ENCODE measurements at regions not wholly inside any gene's neighbourhood (a gene's known extent, or its start where the extent isn't known, plus 50 kb on each side); places are given as distances from the start of the nearest gene placed in this dataset.

DNA sequence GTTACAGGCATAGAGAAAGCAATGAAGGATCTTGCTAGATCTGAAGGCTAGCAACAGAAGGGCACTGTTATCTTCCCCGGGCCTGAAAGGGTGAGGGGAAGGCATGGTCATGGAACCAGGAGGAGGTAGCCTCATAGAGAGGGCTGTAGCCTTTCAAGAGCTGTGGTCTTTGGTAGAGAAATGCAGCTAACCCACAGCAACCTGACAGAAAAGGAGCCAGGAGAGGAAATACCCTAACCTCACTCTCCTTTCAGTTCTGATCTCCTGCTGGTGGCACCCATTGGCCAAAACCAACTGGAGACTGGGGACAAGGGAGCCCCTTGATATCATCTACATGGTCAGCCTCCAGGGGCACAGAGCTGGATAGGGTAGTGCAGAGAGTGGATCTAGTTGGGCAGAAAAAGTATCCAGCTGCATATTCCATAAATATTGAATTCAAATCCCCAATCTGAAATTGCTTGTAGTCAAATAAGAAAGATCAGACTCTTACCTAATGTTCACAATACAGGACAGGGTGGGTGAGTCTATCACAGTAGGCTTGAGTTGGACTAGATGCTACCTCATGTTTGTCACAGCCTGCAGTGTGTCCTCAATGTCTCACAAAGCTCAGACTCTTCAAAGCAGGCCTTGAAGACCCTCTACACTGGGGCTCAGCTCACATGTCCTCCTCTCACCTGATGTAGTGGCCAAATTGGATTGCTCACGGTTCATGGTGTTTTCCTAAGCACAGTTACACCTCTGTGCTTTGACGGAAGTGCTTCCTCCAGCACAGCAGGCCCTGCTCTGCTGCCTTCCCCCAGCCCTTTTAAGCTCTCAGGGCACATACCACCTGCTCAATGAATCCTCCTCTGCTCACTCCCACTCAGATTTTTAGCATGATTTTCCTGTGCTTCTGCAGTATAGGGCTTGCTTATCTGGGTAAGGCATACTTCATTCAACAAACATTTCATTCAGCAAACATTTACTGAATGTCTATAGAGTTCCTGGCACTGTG is 74.1 kb upstream of the JUN start:
- Histone ChIP-seq H3K4me1 (ENCODE audit: control insufficient read depth in 2 of 2, insufficient read depth in 1 of 2, low read depth in 1 of 2, low read length in 2 of 2) (peaks cover 2 to 16% of the 10 kb centered on the region in 2 donors), H2BK5ac (ENCODE audit: low read length) (no peak overlapping the region), H3K27ac (replicated peaks; ENCODE audit: low read length) (no peak overlapping the region), H3K9ac (ENCODE audit: low read depth, low read length, poor library complexity) (no peak overlapping the region), H3K14ac (ENCODE audit: low read length) (no peak overlapping the region), H4K91ac (ENCODE audit: low read depth, low read length, poor library complexity) (no peak overlapping the region), H3K4me3 (ENCODE audit: low read length in 2 of 2) (no peak overlapping the region), H2BK120ac (ENCODE audit: low read depth, low read length) (no peak overlapping the region), H3K18ac (ENCODE audit: low read length) (no peak overlapping the region), H3K23ac (ENCODE audit: low read depth, low read length, poor library complexity) (no peak overlapping the region), H2AFZ (ENCODE audit: low read length) (no peak overlapping the region), H3K4me2 (ENCODE audit: insufficient read depth, low read length, poor library complexity, severe bottlenecking) (no peak overlapping the region), H3K36me3 (replicated peaks in 1 of 2; ENCODE audit: control insufficient read depth in 2 of 2, insufficient read depth in 2 of 2, low read length in 2 of 2) (no peaks in the 10 kb centered on the region), H2BK12ac (ENCODE audit: low read length) (no peak overlapping the region), H2BK15ac (ENCODE audit: low read length) (no peak overlapping the region), H3K4ac (ENCODE audit: low read length) (no peak overlapping the region), H2AK5ac (ENCODE audit: low read depth, low read length) (no peak overlapping the region), H3K9me3 (replicated peaks in 1 of 2; ENCODE audit: control insufficient read depth in 2 of 2, insufficient read depth in 1 of 2, low read depth in 1 of 2, low read length in 2 of 2) (no peaks in the 10 kb centered on the region), H3K27me3 (ENCODE audit: control insufficient read depth in 3 of 3, insufficient read depth in 3 of 3, low read depth in 1 of 3, low read length in 3 of 3) (peaks cover 0 to 32% (median 0%) of the 10 kb centered on the region in 3 experiments), H3K79me1 (ENCODE audit: low read depth, low read length) (no peaks in the 10 kb centered on the region), H4K8ac (ENCODE audit: low read depth, low read length) (no peak overlapping the region)
- no peak for DNase-seq (ENCODE audit: low spot score)
- no CpG with 5 or more reads among the region's 3 CpGs for WGBS, 2 donors (ENCODE audit: extremely low coverage in 2 of 2, insufficient read length in 2 of 2, insufficient replicate concordance in 1 of 2)

DNA sequence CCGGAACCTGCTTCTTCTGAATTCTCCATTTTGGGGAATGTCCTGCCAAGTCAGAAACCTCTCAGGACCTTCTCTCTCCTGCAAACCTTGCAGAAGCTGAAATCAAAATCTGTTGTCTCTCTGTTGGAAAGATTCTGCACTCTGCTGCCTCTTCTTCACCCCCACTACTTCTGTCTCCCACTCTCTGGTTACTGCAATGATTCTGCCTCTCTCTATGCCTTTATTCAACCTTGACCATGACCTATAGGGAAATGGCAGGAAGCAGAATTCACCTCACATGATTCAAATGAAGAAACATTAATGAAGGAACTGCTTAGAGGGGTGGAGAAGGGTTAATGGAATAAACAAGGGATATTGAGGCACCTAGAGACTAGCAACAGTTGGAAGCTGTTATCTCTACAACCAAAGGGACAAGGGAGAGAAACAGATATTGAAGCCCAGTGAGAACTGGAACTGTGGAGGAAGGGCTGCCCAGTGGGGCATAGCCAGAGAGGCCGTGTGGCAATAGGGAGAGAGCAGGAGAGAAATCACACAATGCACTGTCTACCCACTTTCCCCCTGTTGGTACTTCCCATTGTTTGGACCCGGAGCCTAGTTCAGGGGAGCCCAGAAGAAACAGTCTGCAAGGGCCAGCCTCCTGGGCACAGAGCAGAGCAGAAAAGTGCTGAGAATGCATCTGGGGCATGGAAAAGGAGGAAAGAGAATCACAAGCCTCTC is 76.1 kb upstream of the JUN start:
- Histone ChIP-seq H3K14ac (ENCODE audit: low read length) (no peak overlapping the region), H2BK120ac (ENCODE audit: low read depth, low read length) (no peak overlapping the region), H2BK12ac (ENCODE audit: low read length) (no peak overlapping the region), H3K18ac (ENCODE audit: low read length) (no peak overlapping the region), H4K91ac (ENCODE audit: low read depth, low read length, poor library complexity) (no peak overlapping the region), H3K4me1 (ENCODE audit: control insufficient read depth in 2 of 2, insufficient read depth in 1 of 2, low read depth in 1 of 2, low read length in 2 of 2) (peaks cover 7 to 8% of the 10 kb centered on the region in 2 donors), H3K27me3 (ENCODE audit: control insufficient read depth in 3 of 3, insufficient read depth in 3 of 3, low read depth in 1 of 3, low read length in 3 of 3) (peaks cover 0 to 25% (median 0%) of the 10 kb centered on the region in 3 experiments), H2AFZ (ENCODE audit: low read length) (no peak overlapping the region), H3K79me1 (ENCODE audit: low read depth, low read length) (no peaks in the 10 kb centered on the region), H3K9me3 (replicated peaks in 1 of 2; ENCODE audit: control insufficient read depth in 2 of 2, insufficient read depth in 1 of 2, low read depth in 1 of 2, low read length in 2 of 2) (no peaks in the 10 kb centered on the region), H3K4me3 (ENCODE audit: low read length in 2 of 2) (no peak overlapping the region), H2BK15ac (ENCODE audit: low read length) (no peak overlapping the region), H2AK5ac (ENCODE audit: low read depth, low read length) (no peak overlapping the region), H3K27ac (replicated peaks; ENCODE audit: low read length) (no peak overlapping the region), H3K4ac (ENCODE audit: low read length) (no peak overlapping the region), H4K8ac (ENCODE audit: low read depth, low read length) (no peak overlapping the region), H3K9ac (ENCODE audit: low read depth, low read length, poor library complexity) (no peak overlapping the region), H2BK5ac (ENCODE audit: low read length) (no peak overlapping the region), H3K23ac (ENCODE audit: low read depth, low read length, poor library complexity) (no peak overlapping the region), H3K36me3 (replicated peaks in 1 of 2; ENCODE audit: control insufficient read depth in 2 of 2, insufficient read depth in 2 of 2, low read length in 2 of 2) (no peaks in the 10 kb centered on the region), H3K4me2 (ENCODE audit: insufficient read depth, low read length, poor library complexity, severe bottlenecking) (no peak overlapping the region)
- WGBS, 2 donors (ENCODE audit: extremely low coverage in 2 of 2, insufficient read length in 2 of 2, insufficient replicate concordance in 1 of 2): no CpG with 5 or more reads among the region's 3 CpGs
- no peak for DNase-seq (ENCODE audit: low spot score)

DNA sequence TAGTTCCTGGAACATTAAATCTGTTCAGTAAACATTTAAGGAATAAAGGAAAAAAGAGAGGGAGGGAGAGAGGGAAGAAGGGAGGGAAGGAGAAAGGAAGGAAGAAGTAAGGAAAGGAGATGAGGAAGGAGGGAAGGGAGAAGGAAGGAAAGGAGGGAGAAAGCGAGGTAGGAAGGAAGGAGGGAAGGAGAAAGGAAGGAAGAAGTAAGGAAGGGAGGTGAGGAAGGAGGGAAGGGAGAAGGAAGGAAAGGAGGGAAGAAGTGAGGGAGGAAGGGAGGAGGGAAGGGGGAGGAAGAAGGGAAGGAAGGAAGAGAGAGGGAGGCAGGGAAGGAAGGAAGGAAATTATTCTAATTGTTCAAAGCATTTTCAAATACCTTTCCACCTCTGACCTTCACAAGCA is 77.2 kb upstream of the JUN start:
- Histone ChIP-seq H3K23ac (ENCODE audit: low read depth, low read length, poor library complexity) (no peak overlapping the region), H2BK120ac (ENCODE audit: low read depth, low read length) (no peak overlapping the region), H3K14ac (ENCODE audit: low read length) (no peak overlapping the region), H3K4me1 (ENCODE audit: control insufficient read depth in 2 of 2, insufficient read depth in 1 of 2, low read depth in 1 of 2, low read length in 2 of 2) (peaks cover 7 to 8% of the 10 kb centered on the region in 2 donors), H3K27me3 (ENCODE audit: control insufficient read depth in 3 of 3, insufficient read depth in 3 of 3, low read depth in 1 of 3, low read length in 3 of 3) (peaks cover 0 to 25% (median 0%) of the 10 kb centered on the region in 3 experiments), H3K4ac (ENCODE audit: low read length) (no peak overlapping the region), H2AFZ (ENCODE audit: low read length) (no peak overlapping the region), H3K18ac (ENCODE audit: low read length) (no peak overlapping the region), H2AK5ac (ENCODE audit: low read depth, low read length) (no peak overlapping the region), H4K8ac (ENCODE audit: low read depth, low read length) (no peak overlapping the region), H3K4me3 (ENCODE audit: low read length in 2 of 2) (no peak overlapping the region), H3K4me2 (ENCODE audit: insufficient read depth, low read length, poor library complexity, severe bottlenecking) (no peak overlapping the region), H2BK15ac (ENCODE audit: low read length) (no peak overlapping the region), H3K9ac (ENCODE audit: low read depth, low read length, poor library complexity) (no peak overlapping the region), H2BK5ac (ENCODE audit: low read length) (no peak overlapping the region), H3K79me1 (ENCODE audit: low read depth, low read length) (no peaks in the 10 kb centered on the region), H4K91ac (ENCODE audit: low read depth, low read length, poor library complexity) (no peak overlapping the region), H3K36me3 (replicated peaks in 1 of 2; ENCODE audit: control insufficient read depth in 2 of 2, insufficient read depth in 2 of 2, low read length in 2 of 2) (no peaks in the 10 kb centered on the region), H3K9me3 (replicated peaks in 1 of 2; ENCODE audit: control insufficient read depth in 2 of 2, insufficient read depth in 1 of 2, low read depth in 1 of 2, low read length in 2 of 2) (no peaks in the 10 kb centered on the region), H2BK12ac (ENCODE audit: low read length) (no peak overlapping the region), H3K27ac (replicated peaks; ENCODE audit: low read length) (no peak overlapping the region)
- WGBS, 2 donors (ENCODE audit: extremely low coverage in 2 of 2, insufficient read length in 2 of 2, insufficient replicate concordance in 1 of 2): 73 to 81% methylated on average over 1 of the region's 1 CpG
- no peak for DNase-seq (ENCODE audit: low spot score)

DNA sequence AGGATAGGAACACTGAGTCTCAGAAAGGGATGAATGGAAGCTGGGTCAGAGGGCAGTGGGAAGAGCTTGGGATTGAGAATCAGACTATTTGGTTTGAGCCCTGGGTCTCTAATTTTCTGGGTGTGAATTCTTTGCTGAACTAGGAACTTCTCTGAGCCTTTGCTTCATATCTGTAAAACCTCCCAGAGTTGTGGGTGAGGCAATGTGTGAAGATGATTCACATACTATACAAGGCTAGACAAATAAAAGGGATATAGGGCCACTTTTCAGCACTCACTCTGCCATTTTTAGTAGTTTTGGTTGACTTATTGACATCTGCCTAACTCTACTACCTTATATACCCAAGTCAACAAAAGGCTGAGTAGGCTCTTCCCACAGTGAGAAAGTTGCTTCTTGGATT is 77.7 kb upstream of the JUN start:
- no peak overlapping the region for H2BK5ac ChIP-seq (ENCODE audit: low read length)
- no peaks in the 10 kb centered on the region for H3K9me3 ChIP-seq (replicated peaks in 1 of 2; ENCODE audit: control insufficient read depth in 2 of 2, insufficient read depth in 1 of 2, low read depth in 1 of 2, low read length in 2 of 2)
- no peak overlapping the region for H2AK5ac ChIP-seq (ENCODE audit: low read depth, low read length)
- no peak overlapping the region for H4K91ac ChIP-seq (ENCODE audit: low read depth, low read length, poor library complexity)
- H2BK120ac ChIP-seq (ENCODE audit: low read depth, low read length): no peak overlapping the region
- peaks cover 7 to 8% of the 10 kb centered on the region in 2 donors for H3K4me1 ChIP-seq (ENCODE audit: control insufficient read depth in 2 of 2, insufficient read depth in 1 of 2, low read depth in 1 of 2, low read length in 2 of 2)
- H3K4ac ChIP-seq (ENCODE audit: low read length): no peak overlapping the region
- no peak for DNase-seq (ENCODE audit: low spot score)
- no peak overlapping the region for H4K8ac ChIP-seq (ENCODE audit: low read depth, low read length)
- H3K14ac ChIP-seq (ENCODE audit: low read length): no peak overlapping the region
- H3K23ac ChIP-seq (ENCODE audit: low read depth, low read length, poor library complexity): no peak overlapping the region
- H2AFZ ChIP-seq (ENCODE audit: low read length): no peak overlapping the region
- H3K79me1 ChIP-seq (ENCODE audit: low read depth, low read length): no peaks in the 10 kb centered on the region
- no peak overlapping the region for H3K27ac ChIP-seq (replicated peaks; ENCODE audit: low read length)
- H2BK15ac ChIP-seq (ENCODE audit: low read length): no peak overlapping the region
- H2BK12ac ChIP-seq (ENCODE audit: low read length): no peak overlapping the region
- no peak overlapping the region for H3K9ac ChIP-seq (ENCODE audit: low read depth, low read length, poor library complexity)
- H3K36me3 ChIP-seq (replicated peaks in 1 of 2; ENCODE audit: control insufficient read depth in 2 of 2, insufficient read depth in 2 of 2, low read length in 2 of 2): no peaks in the 10 kb centered on the region
- no peak overlapping the region for H3K18ac ChIP-seq (ENCODE audit: low read length)
- H3K4me2 ChIP-seq (ENCODE audit: insufficient read depth, low read length, poor library complexity, severe bottlenecking): no peak overlapping the region
- peaks cover 0 to 25% (median 0%) of the 10 kb centered on the region in 3 experiments for H3K27me3 ChIP-seq (ENCODE audit: control insufficient read depth in 3 of 3, insufficient read depth in 3 of 3, low read depth in 1 of 3, low read length in 3 of 3)
- no peak overlapping the region for H3K4me3 ChIP-seq (ENCODE audit: low read length in 2 of 2)
